ENCODE measurements at regions not wholly inside any gene's neighbourhood (a gene's known extent, or its start where the extent isn't known, plus 50 kb on each side); places are given as distances from the start of the nearest gene placed in this dataset.
A peak's percentile ranks its signal among the peaks of the same experiment; 100 is the strongest.

DNA sequence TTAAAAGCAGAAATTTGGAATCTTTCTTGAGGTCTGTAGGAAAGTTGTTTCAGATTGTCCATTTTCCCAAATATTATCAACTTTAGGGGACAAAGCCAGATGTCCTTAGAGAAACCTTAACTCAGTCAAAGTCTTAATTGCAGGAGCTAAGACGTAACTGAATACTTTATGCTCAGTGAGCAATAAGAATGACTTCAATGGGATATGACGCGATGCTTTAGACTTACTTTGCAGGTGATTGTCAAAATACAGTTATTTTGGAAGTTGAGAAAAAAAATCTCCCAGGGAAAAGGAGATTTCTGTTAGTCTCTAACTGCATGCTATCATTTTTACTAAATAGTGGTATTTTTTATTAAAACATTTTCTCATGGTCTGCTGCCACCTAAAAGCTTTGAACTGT, 750.9 kb upstream of the STXBP6 start (continued):
- TF ChIP-seq ZNF436 (CRISPR knock-in tag; IDR thresholded peaks at IDR 0.05): no peak
- no peak for TF ChIP-seq PHB (CRISPR knock-in tag; IDR thresholded peaks at IDR 0.05)
- TF ChIP-seq, protein P1, sequence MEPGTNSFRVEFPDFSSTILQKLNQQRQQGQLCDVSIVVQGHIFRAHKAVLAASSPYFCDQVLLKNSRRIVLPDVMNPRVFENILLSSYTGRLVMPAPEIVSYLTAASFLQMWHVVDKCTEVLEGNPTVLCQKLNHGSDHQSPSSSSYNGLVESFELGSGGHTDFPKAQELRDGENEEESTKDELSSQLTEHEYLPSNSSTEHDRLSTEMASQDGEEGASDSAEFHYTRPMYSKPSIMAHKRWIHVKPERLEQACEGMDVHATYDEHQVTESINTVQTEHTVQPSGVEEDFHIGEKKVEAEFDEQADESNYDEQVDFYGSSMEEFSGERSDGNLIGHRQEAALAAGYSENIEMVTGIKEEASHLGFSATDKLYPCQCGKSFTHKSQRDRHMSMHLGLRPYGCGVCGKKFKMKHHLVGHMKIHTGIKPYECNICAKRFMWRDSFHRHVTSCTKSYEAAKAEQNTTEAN (CRISPR knock-in tag; IDR thresholded peaks at IDR 0.05): no peak

DNA sequence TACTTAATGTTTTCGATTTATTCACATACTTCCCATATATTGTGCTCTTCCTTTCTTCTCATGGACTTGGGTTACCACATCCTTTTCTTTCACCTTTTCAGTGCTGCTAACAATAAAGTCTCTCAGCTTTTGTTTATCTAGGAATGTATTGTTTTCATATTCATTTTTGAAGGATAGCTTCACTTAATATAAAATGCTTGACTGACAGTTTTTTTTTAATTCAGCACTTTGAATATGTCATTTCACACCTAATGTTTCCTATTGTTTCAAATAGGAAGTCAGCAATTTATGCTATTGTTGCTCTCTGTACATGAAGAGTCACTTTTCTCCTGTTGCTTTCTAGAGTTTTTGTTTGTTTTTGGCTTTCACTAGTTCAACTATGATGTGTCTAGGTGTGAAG, 738.3 kb upstream of the STXBP6 start:
- intact Hi-C loops (cut with micrococcal nuclease) (no loop called here), in situ Hi-C loops (cut with MboI) (no loop called here)
- Histone ChIP-seq H3K27me3 (ENCODE audit: control insufficient read depth in 2 of 2, insufficient read depth in 2 of 2, low read length in 2 of 2) (no peaks in the 10 kb centered on the region), H3K36me3 (ENCODE audit: control insufficient read depth, insufficient read depth, low read length) (no peaks in the 10 kb centered on the region), H3K4me2 (ENCODE audit: insufficient read depth, low read length) (no peak overlapping the region), H2AFZ (ENCODE audit: low read depth, low read length) (no peak overlapping the region), H3K79me2 (ENCODE audit: control insufficient read depth, insufficient read depth, low read length) (no peaks in the 10 kb centered on the region), H3K4me1 (replicated peaks in 1 of 2; ENCODE audit: control insufficient read depth in 2 of 2, insufficient read depth in 2 of 2, low read length in 2 of 2) (no peaks in the 10 kb centered on the region; a peak in 1 of 5 replicates), H3K27ac (ENCODE audit: extremely low read depth, low read depth, low read length) (no peak overlapping the region), H4K20me1 (replicated peaks; ENCODE audit: control insufficient read depth, insufficient read depth, low read length) (no peaks in the 10 kb centered on the region), H3K9me3 (replicated peaks; ENCODE audit: control insufficient read depth, insufficient read depth, low read depth, low read length) (no peaks in the 10 kb centered on the region), H3K9me1 (ENCODE audit: control insufficient read depth, insufficient read depth, low read length) (no peaks in the 10 kb centered on the region), H3K4me3 (no peak overlapping the region), H3K9ac (ENCODE audit: insufficient read depth in 1 of 2, low read depth in 2 of 2, low read length in 2 of 2) (no peak overlapping the region)
- DNase-seq (ENCODE audit: extremely low read depth in 1 of 4, low spot score in 3 of 4) (no peak), FAIRE-seq (no peak), ATAC-seq (no peak)
- POLR2A ChIA-PET: no interaction called here
- CTCF ChIA-PET (ENCODE audit: low intra/inter-chr PET ratio): no interaction called here
- WGBS (ENCODE audit: insufficient coverage, low coverage, missing lambda C conversion rate): 0% methylated on average over 1 of the region's 1 CpG
- no TSS peak for BruUV-seq (replicated peaks)
- TF ChIP-seq ZNF316 (IDR thresholded peaks at IDR 0.05): 0 out of 2 replicates have a peak, but pooled peaks have one; percentile 3
- TF ChIP-seq ZBED1 (IDR thresholded peaks at IDR 0.05): no peak

DNA sequence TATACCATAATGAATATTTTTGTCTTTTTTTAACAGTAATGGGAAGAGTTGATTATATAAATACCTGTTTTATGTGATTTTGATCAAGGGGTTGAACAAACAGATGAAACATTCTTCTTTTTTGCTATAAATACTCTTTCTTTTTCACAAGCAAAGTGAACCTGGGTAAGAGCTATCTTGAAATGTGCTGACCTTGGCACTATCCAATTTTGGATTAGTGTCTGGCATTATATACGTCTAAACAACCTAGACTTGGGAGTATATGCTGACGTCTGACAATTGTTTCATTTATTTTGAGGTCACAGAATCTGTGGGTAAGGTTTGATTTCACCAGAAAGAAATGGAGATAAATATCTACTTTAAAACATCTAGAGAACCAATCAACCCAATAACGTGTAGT, 716.0 kb upstream of the STXBP6 start:
- H2AFZ ChIP-seq (ENCODE audit: low read depth, low read length): no peak overlapping the region
- CTCF ChIA-PET (ENCODE audit: low intra/inter-chr PET ratio): no interaction called here
- no peaks in the 10 kb centered on the region for H4K20me1 ChIP-seq (replicated peaks; ENCODE audit: control insufficient read depth, insufficient read depth, low read length)
- H3K4me1 ChIP-seq (replicated peaks in 1 of 2; ENCODE audit: control insufficient read depth in 2 of 2, insufficient read depth in 2 of 2, low read length in 2 of 2): no peaks in the 10 kb centered on the region
- POLR2A ChIA-PET: no interaction called here
- BruUV-seq (replicated peaks): no TSS peak
- no peaks in the 10 kb centered on the region for H3K9me1 ChIP-seq (ENCODE audit: control insufficient read depth, insufficient read depth, low read length)
- FAIRE-seq (no peak), DNase-seq (ENCODE audit: extremely low read depth in 1 of 4, low spot score in 3 of 4) (no peak), ATAC-seq (no peak)
- no peaks in the 10 kb centered on the region for H3K9me3 ChIP-seq (replicated peaks; ENCODE audit: control insufficient read depth, insufficient read depth, low read depth, low read length)
- H3K9ac ChIP-seq (ENCODE audit: insufficient read depth in 1 of 2, low read depth in 2 of 2, low read length in 2 of 2): no peak overlapping the region
- in situ Hi-C loops (cut with MboI) (no loop called here), intact Hi-C loops (cut with micrococcal nuclease) (no loop called here)
- H3K36me3 ChIP-seq (ENCODE audit: control insufficient read depth, insufficient read depth, low read length): no peaks in the 10 kb centered on the region
- no peaks in the 10 kb centered on the region for H3K27me3 ChIP-seq (ENCODE audit: control insufficient read depth in 2 of 2, insufficient read depth in 2 of 2, low read length in 2 of 2)
- no peak overlapping the region for H3K4me2 ChIP-seq (ENCODE audit: insufficient read depth, low read length)
- 0% methylated on average over 3 of the region's 3 CpGs for WGBS (ENCODE audit: insufficient coverage, low coverage, missing lambda C conversion rate)
- no peaks in the 10 kb centered on the region for H3K79me2 ChIP-seq (ENCODE audit: control insufficient read depth, insufficient read depth, low read length)
- no peak overlapping the region for H3K27ac ChIP-seq (ENCODE audit: extremely low read depth, low read depth, low read length)
- H3K4me3 ChIP-seq: no peak overlapping the region
- TF ChIP-seq, protein P2, sequence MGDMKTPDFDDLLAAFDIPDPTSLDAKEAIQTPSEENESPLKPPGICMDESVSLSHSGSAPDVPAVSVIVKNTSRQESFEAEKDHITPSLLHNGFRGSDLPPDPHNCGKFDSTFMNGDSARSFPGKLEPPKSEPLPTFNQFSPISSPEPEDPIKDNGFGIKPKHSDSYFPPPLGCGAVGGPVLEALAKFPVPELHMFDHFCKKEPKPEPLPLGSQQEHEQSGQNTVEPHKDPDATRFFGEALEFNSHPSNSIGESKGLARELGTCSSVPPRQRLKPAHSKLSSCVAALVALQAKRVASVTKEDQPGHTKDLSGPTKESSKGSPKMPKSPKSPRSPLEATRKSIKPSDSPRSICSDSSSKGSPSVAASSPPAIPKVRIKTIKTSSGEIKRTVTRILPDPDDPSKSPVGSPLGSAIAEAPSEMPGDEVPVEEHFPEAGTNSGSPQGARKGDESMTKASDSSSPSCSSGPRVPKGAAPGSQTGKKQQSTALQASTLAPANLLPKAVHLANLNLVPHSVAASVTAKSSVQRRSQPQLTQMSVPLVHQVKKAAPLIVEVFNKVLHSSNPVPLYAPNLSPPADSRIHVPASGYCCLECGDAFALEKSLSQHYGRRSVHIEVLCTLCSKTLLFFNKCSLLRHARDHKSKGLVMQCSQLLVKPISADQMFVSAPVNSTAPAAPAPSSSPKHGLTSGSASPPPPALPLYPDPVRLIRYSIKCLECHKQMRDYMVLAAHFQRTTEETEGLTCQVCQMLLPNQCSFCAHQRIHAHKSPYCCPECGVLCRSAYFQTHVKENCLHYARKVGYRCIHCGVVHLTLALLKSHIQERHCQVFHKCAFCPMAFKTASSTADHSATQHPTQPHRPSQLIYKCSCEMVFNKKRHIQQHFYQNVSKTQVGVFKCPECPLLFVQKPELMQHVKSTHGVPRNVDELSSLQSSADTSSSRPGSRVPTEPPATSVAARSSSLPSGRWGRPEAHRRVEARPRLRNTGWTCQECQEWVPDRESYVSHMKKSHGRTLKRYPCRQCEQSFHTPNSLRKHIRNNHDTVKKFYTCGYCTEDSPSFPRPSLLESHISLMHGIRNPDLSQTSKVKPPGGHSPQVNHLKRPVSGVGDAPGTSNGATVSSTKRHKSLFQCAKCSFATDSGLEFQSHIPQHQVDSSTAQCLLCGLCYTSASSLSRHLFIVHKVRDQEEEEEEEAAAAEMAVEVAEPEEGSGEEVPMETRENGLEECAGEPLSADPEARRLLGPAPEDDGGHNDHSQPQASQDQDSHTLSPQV (IDR thresholded peaks at IDR 0.05): no peak
- TF ChIP-seq RFX5 (IDR thresholded peaks at IDR 0.05; ENCODE audit: low read depth, low read length) (no peak), OTX1 (CRISPR knock-in tag; IDR thresholded peaks at IDR 0.05) (no peak), ETV5 (CRISPR knock-in tag; IDR thresholded peaks at IDR 0.05; ENCODE audit: low read depth) (no peak)

All from K562 (cell line).